Putamen (tissue), 1 donor: ENCODE measurements at regions not wholly inside any gene's neighbourhood (a gene's known extent, or its start where the extent isn't known, plus 50 kb on each side); places are given as distances from the start of the nearest gene placed in this dataset.
"Not testable (repeated sequence)": the region's sequence is repeated elsewhere in the genome, so short reads cannot be mapped to it uniquely, and the experiment has no call there.

Experiments used
- DNase-seq: peaks from one replicate; pipeline ENCODE4 v3.0.0-alpha.2; 2016; ENCODE audit warnings: low spot score

GRCh38 chr6:78666764-78667163, 200.6 kb upstream of the IRAK1BP1 start:
- no peak for DNase-seq

DNA sequence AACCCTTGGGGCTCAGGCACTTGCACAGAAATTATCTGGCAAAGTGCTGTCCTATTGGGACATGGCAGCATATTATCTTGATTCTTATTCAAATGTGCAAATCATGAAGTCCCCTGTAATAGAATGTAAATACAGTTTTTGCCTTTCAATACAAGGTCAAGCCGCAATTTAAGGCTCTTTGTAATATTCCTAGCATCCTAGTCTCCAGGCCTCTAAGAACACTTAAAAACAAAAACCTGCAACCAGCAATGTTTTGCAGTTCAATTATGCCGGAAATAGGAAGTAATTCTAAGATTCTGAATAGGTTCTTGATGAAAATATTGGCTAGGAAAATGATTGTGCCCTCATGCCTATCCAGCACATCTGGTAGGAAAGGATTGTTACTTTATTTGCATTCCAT, 197.2 kb upstream of the IRAK1BP1 start:
- DNase-seq, result no peak

DNA sequence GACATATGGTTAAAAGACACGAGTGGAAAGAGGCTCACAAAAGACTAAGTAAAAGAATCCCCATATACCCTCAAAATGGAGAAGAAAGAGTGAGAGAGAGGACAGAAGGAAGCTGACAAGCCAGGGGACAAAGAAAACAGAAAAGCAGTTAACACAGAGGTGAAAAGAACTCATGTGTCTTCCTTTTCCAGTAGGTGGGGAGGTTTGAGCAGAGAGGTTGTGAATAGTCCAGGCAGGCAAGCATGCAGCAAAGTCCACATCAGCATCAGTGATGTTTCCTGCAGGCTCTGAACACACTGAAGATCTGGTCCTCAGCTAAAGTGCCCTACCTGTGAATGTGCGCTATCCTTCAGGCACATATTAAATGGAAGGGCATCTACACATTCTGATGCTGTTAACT, 196.5 kb upstream of the IRAK1BP1 start:
- DNase-seq, result no peak

GRCh38 chr6:78676069-78677007, 191.0 kb upstream of the IRAK1BP1 start:
- DNase-seq, result not testable (repeated sequence)

GRCh38 chr6:78688668-78689067, 178.7 kb upstream of the IRAK1BP1 start:
- no peak for DNase-seq

DNA sequence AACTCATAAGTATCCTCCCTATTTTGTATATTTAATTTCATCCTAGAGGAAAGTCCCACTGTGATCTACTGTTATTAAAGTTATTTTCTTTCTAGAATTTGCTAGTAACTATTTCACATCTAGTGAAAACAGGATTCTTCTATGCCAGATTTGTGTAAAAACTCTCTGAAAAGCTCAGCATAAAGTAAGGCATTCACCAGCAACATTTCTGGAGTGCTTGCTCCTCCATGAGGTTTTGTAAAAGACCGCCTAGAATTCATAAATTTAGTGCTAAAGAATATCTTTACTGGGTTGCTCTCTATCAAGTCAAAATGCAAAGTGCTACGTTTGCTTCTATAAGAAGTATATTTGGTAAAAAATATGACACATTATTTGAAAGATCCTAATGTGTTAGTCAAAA, 173.5 kb upstream of the IRAK1BP1 start:
- DNase-seq, result no peak

DNA sequence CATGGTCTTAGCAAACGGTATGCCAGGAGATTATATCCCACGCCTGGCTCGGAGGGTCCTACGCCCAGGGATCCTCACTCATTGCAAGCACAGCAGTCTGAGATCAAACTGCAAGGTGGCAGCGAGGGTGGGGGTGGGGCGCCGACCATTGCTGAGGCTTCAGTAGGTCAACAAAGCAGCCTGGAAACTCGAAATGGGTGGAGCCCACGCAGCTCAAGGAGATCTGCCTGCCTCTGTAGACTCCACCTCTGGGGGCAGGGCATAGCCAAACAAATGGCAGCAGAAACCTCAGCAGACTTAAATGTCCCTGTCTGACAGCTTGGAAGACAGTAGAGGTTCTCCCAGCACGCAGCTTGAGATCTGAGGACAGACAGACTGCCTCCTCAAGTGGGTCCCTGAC, 172.7 kb upstream of the IRAK1BP1 start:
- not testable (repeated sequence) for DNase-seq

- DNase-seq, result no peak
These were observed 166.4 kb upstream of the IRAK1BP1 start for GRCh38 chr6:78700991-78701390.

DNA sequence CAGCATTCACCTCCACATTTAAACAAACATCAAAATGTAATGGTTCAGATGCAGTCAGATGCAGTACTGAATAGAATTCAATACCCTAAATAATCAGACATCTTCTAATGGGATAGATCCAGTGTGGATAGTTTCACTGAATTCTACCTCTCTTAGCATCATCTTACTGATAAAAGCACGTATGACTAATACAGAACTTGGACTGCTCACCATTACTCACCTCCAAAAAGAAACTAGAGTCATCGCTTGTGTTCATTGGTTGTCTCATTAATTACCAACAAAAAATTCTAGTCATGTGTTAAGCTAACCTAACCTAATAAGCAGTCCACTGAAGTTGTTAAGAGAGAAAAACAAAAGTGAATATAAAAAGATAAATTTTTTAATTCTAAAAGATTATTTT, 165.9 kb upstream of the IRAK1BP1 start:
- no peak for DNase-seq

DNA sequence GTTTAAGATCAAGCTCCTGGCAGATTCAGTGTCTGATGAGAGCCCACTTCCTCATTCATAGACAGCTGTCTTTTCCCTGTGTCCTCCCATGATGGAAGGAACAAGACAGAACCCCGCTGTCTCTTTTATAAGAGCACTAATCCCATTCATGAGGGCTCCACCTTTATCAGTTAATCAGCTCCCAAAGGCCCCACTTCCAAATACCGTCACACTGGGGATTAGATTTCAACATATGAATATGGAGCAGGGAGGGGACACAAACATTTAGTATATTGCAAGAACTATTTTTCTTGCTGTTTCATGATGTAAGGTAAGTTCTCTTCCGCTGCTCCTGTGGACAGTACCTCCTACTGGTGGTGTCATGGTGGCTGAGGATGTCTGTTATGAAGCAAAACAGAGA, 158.3 kb upstream of the IRAK1BP1 start:
- no peak for DNase-seq

DNA sequence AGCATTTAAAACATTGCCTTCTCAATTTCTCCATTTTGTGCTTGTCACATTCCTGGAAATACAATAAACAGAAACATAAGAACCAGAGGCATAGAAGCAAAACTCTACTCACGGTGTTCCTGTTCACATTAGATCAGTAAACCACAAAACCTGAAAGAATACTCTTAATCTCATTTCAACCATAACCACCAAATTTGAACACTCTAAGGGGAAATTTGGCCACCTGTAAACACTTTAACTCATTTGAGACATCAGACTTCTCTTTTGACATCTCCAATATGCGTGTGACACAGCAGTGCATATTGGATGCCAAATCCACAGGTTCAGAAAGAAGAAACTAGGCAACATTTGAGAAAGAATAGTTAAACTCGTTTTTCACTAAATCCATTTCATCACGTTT, 153.8 kb upstream of the IRAK1BP1 start:
- no peak for DNase-seq

- DNase-seq, result no peak
These were observed 123.2 kb upstream of the IRAK1BP1 start for GRCh38 chr6:78744144-78744543.

DNA sequence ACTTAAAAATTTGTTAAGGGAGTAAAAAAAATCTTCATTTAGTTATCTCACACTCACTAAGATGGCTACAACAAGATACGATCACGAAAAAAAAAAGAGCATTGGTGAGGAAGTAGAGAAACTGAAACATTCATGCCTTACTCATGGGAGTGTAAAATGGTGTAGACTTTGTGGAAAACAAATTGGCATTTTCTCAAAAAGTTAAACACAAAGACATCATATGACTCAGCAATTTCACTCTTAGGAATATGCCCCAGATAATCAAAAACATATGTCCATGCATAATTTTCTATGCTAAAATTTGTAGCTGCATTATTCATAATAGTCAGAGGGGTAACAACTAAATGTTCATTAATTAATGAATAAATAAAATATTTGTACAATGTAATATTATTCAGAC, 120.9 kb upstream of the IRAK1BP1 start:
- DNase-seq, result no peak

DNA sequence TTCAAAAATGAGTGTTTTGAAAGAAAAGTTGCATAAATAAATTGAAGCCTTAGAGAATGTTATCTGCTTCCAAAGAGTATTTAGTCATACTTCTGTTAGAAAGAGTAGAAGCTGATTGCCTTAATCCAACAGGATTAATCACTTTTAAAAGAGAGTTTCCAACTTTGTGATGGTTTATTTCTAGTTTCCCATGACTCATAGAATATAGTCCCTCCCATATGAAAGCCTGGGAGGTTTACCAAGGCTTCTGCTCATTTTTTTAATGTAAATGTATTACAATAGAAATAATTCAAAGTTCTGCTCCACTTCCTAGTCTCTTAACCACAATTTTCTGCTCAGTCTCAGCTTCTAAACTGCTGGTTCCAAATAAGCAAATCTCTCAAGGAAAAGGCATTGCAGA, 118.0 kb upstream of the IRAK1BP1 start:
- no peak for DNase-seq

DNA sequence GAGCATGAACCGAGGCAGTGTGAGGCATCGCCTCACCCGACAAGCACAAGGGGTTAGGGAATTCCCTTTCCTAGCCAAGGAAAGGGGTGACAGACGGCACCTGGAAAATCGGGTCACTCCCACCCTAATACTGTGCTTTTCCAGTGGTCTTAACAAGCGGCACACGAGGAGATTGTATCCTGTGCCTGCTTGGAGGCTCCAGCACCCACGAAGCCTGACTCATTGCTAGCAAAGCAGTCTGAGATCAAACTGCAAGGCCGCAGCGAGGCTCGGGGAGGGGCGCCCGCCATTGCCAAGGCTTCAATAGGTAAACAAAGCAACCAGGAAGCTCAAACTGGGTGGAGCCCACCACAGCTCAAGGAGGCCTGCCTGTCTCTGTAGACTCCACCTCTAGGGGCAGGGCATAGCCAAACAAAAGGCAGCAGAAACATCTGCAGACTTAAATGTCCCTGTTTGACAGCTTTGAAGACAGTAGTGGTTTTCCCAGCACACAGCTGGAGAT, 109.0 kb upstream of the IRAK1BP1 start:
- DNase-seq, result not testable (repeated sequence)

GRCh38 chr6:78768271-78768670, 99.1 kb upstream of the IRAK1BP1 start:
- no peak for DNase-seq

DNA sequence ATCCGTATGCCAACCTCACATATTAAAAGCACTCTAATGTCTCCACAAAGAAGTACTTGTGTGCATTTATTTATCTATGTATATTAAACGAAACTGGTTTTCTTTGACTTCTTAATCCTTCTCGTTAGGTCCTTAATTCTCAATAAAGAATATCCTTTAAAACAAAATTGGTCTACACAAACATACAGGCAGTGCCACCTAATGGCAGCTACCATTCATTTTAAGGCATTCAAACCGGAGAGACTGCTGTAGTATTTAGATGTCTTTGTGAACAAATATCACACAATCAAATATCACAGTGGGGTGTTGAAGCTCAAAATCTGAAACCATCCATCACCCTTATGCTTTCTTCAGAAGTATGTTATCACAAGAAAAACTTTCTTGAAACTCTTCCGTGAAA, 96.6 kb upstream of the IRAK1BP1 start:
- DNase-seq, result no peak

DNA sequence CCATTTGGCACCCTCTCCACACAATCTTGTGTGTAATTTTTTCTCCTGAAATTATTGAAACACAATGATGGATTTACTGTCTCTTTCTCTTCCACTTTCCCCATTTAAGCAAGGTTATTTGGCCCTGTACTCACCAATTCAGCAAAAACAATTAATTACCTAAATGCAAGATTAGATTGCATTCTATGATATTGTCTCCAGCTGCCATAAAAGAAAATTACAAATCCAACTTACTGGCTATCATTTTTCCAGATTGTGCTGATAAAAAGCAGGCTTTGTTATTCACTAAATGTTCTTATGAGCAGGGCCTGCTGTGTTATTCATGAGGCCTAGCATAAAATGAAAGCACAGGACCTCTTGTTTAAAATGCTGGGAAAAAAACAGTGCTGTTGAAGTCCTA, 95.8 kb upstream of the IRAK1BP1 start:
- DNase-seq, result no peak

- no peak for DNase-seq
These were observed 86.3 kb upstream of the IRAK1BP1 start for GRCh38 chr6:78781001-78781400.

- not testable (repeated sequence) for DNase-seq
These were observed 84.0 kb upstream of the IRAK1BP1 start for GRCh38 chr6:78783366-78783765.

DNA sequence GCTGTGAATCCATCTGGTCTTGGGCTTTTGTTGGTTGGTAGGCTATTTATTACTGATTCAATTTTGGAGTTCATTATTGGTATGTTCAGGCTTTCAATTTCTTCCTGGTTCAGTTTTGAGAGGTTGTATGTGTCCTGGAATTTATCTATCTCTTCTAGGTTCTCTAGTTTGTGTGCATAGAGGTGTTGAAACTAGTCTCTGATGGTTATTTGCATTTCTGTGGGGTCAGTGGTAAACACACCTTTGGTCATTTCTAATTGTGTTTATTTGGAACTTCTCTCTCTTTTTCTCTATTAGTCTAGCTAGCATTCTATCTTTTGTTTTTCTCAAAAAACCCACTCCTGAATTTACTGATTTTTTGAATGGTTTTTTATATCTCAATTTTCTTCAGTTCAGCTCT, 70.1 kb upstream of the IRAK1BP1 start:
- DNase-seq, result no peak

DNA sequence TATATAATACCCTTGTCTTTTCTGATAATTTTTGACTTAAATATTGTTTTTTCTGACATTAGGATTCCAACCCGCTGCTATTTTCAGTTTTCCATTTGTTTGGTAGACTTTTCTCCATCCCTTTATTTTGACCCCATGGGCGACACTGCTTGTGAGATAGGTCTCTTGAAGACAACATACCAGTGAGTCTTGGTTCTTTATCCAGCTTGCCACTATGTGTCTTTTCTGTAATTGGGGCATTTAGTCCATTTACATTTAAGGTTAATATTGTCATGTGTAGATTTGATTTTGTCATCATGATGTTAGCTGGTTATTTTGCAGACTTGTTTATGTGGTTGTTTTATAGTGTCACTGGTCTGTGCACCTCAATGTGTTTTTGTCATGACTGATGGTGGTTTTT, 67.7 kb upstream of the IRAK1BP1 start:
- no peak for DNase-seq

DNA sequence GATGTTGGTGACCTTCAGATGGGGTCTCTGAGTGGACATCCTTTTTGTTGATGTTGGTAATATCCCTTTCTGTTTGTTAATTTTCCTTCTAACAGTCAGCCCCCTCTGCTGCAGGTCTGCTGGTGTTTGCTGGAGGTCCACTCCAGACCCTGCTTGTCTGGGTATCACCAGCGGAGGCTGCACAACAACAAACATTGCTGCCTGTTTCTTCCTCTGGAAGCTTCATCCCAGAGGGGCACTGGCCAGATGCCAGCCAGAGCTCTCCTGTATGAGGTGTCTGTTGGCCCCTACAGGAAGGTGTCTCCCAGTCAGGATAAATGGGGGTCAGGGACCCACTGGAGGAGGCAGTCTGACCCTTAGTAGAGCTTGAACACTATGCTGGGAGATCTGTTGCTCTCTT, 60.6 kb upstream of the IRAK1BP1 start:
- DNase-seq, result not testable (repeated sequence)
